ENCODE measurements at regions not wholly inside any gene's neighbourhood (a gene's known extent, or its start where the extent isn't known, plus 50 kb on each side); places are given as distances from the start of the nearest gene placed in this dataset.

GRCh38 chr5:104198156-104198555, 635.6 kb upstream of the NUDT12 start:
- Histone ChIP-seq H3K9me2 (no peaks in the 10 kb centered on the region), H3K4me3 (ENCODE audit: low read depth in 2 of 2, low read length in 1 of 2) (no peak overlapping the region), H3K4me2 (no peak overlapping the region), H2AFZ (ENCODE audit: low read depth) (no peak overlapping the region), H3K36me3 (replicated peaks in 1 of 2; ENCODE audit: control insufficient read depth in 1 of 2, insufficient read depth in 2 of 2, low read length in 1 of 2) (no peaks in the 10 kb centered on the region), H3K27ac (ENCODE audit: low read depth in 2 of 2, low read length in 1 of 2) (no peak overlapping the region), H4K20me1 (ENCODE audit: insufficient read depth) (no peaks in the 10 kb centered on the region), H3K79me2 (ENCODE audit: insufficient read depth) (no peaks in the 10 kb centered on the region), H3K4me1 (ENCODE audit: control insufficient read depth in 1 of 2, insufficient read depth in 2 of 2, low read depth in 1 of 2, low read length in 1 of 2) (no peaks in the 10 kb centered on the region), H3K27me3 (ENCODE audit: insufficient read depth) (no peaks in the 10 kb centered on the region), H3K9me3 (no peaks in the 10 kb centered on the region), H3F3A (replicated peaks; ENCODE audit: insufficient read depth) (no peaks in the 10 kb centered on the region), H3K9ac (no peak overlapping the region)
- ChIA-PET CTCF (no interaction called here), POLR2A (no interaction called here)
- WGBS (ENCODE audit: low lambda C conversion rate): 95% methylated on average over 1 of the region's 1 CpG
- DNase-seq: no peak
- TF ChIP-seq FOXM1 (IDR thresholded peaks at IDR 0.05; ENCODE audit: low read depth) (no peak), RAD21 (IDR thresholded peaks at IDR 0.05; ENCODE audit: low read length) (no peak), JUND (IDR thresholded peaks at IDR 0.05) (no peak)

- Histone ChIP-seq H3K9ac (no peak overlapping the region), H3K4me3 (ENCODE audit: low read depth in 2 of 2, low read length in 1 of 2) (no peak overlapping the region), H3K36me3 (replicated peaks in 1 of 2; ENCODE audit: control insufficient read depth in 1 of 2, insufficient read depth in 2 of 2, low read length in 1 of 2) (no peaks in the 10 kb centered on the region), H3F3A (replicated peaks; ENCODE audit: insufficient read depth) (peaks cover 2% of the 10 kb centered on the region), H3K4me1 (ENCODE audit: control insufficient read depth in 1 of 2, insufficient read depth in 2 of 2, low read depth in 1 of 2, low read length in 1 of 2) (no peaks in the 10 kb centered on the region; a peak in 1 of 4 replicates), H2AFZ (ENCODE audit: low read depth) (no peak overlapping the region), H3K27me3 (ENCODE audit: insufficient read depth) (no peaks in the 10 kb centered on the region), H3K9me3 (no peaks in the 10 kb centered on the region), H3K27ac (ENCODE audit: low read depth in 2 of 2, low read length in 1 of 2) (peak overlapping the region; percentile 47 to 74; a peak in 3 of 4 replicates), H3K4me2 (no peak overlapping the region), H3K79me2 (ENCODE audit: insufficient read depth) (no peaks in the 10 kb centered on the region), H4K20me1 (ENCODE audit: insufficient read depth) (no peaks in the 10 kb centered on the region), H3K9me2 (no peaks in the 10 kb centered on the region)
- POLR2A ChIA-PET: no interaction called here
- 11% methylated on average over 2 of the region's 2 CpGs for WGBS (ENCODE audit: low lambda C conversion rate)
- CTCF ChIA-PET: interaction anchor here (1.0 to 1.4 kb wide), 2 partner anchors 11 to 14 kb away, joined by 4 to 5 read pairs; no protein-coding TSS in a partner anchor
- peak; percentile 69 for TF ChIP-seq TCF12 (IDR thresholded peaks at IDR 0.05)
- peak; percentile 75; the same call in 1 of the 2 replicates for TF ChIP-seq FOSL2 (IDR thresholded peaks at IDR 0.05; ENCODE audit: borderline replicate concordance, low read depth)
- peak; percentile 70 for TF ChIP-seq MAX (IDR thresholded peaks at IDR 0.05; ENCODE audit: low read depth)
- peak in 1 of 2 experiments; percentile 64; a peak in 1 of 4 replicates for TF ChIP-seq EP300 (IDR thresholded peaks at IDR 0.05; ENCODE audit: borderline replicate concordance in 1 of 2, low read depth in 1 of 2, low read length in 1 of 2)
- TF ChIP-seq MEF2A (IDR thresholded peaks at IDR 0.05; ENCODE audit: borderline replicate concordance, low read depth): no peak
- peak; percentile 26; the same call in 1 of the 2 replicates for TF ChIP-seq PBX3 (IDR thresholded peaks at IDR 0.05)
- no peak for TF ChIP-seq ELF1 (IDR thresholded peaks at IDR 0.05)
- no peak for TF ChIP-seq ZBTB33 (IDR thresholded peaks at IDR 0.05; ENCODE audit: borderline replicate concordance, low read depth)
- 0 out of 2 replicates have a peak, but pooled peaks have one; percentile 25 for TF ChIP-seq RXRA (IDR thresholded peaks at IDR 0.05; ENCODE audit: borderline replicate concordance, low read depth)
- 0 out of 2 replicates have a peak, but pooled peaks have one; percentile 48 for TF ChIP-seq NFIC (IDR thresholded peaks at IDR 0.05; ENCODE audit: borderline replicate concordance)
- TF ChIP-seq JUND (IDR thresholded peaks at IDR 0.05): peak; percentile 93
- no peak for TF ChIP-seq RCOR1 (IDR thresholded peaks at IDR 0.05; ENCODE audit: low read length)
- peak; percentile 2 for DNase-seq
Observed at GRCh38 chr5:104189909-104190308, 627.3 kb upstream of the NUDT12 start.
